ENCODE measurements at regions not wholly inside any gene's neighbourhood (a gene's known extent, or its start where the extent isn't known, plus 50 kb on each side); places are given as distances from the start of the nearest gene placed in this dataset.

- Histone ChIP-seq H3K27me3 (no peaks in the 10 kb centered on the region), H3K9ac (no peak overlapping the region), H4K20me1 (no peaks in the 10 kb centered on the region), H3K4me3 (no peak overlapping the region), H3K36me3 (no peaks in the 10 kb centered on the region), H3K27ac (no peak overlapping the region), H3K9me3 (replicated peaks in 1 of 11) (no peaks in the 10 kb centered on the region), H3K4me1 (peaks cover 0 to 25% (median 2%) of the 10 kb centered on the region in 10 experiments; a peak in 9 of 20 replicates), H3K4me2 (no peak overlapping the region)
- TF ChIP-seq Cebpa-rat (IDR thresholded peaks at IDR 0.05), result no peak
Measured at GRCh38 chr4:156251373-156252065, 297.9 kb upstream of the CTSO start.

- no peaks in the 10 kb centered on the region for H4K20me1 ChIP-seq
- no peak for TF ChIP-seq Cebpa-rat (IDR thresholded peaks at IDR 0.05)
- H3K36me3 ChIP-seq, result no peaks in the 10 kb centered on the region
- no peaks in the 10 kb centered on the region for H3K27me3 ChIP-seq
- no peak overlapping the region for H3K9ac ChIP-seq
- H3K27ac ChIP-seq, result peak overlapping the region in 2 of 11 experiments; percentile 56 to 63; a peak in 3 of 22 replicates
- peak overlapping the region in 3 of 11 experiments; percentile 13 to 34 (median 17); a peak in 2 of 22 replicates for H3K4me2 ChIP-seq
- no peak overlapping the region for H3K4me3 ChIP-seq
- no peaks in the 10 kb centered on the region for H3K9me3 ChIP-seq (replicated peaks in 1 of 11)
- peaks cover 0 to 25% (median 2%) of the 10 kb centered on the region in 10 experiments; a peak in 9 of 20 replicates for H3K4me1 ChIP-seq
Measured at GRCh38 chr4:156248917-156249316, 295.3 kb upstream of the CTSO start.

GRCh38 chr4:156247470-156247869, 293.8 kb upstream of the CTSO start:
- H3K9ac ChIP-seq, result peak overlapping the region in 1 of 11 experiments; percentile 13; a peak in 1 of 22 replicates
- no peak for TF ChIP-seq Cebpa-rat (IDR thresholded peaks at IDR 0.05)
- H3K4me3 ChIP-seq, result no peak overlapping the region
- H3K9me3 ChIP-seq (replicated peaks in 1 of 11), result no peaks in the 10 kb centered on the region
- peaks cover 0 to 25% (median 2%) of the 10 kb centered on the region in 10 experiments; a peak in 9 of 20 replicates for H3K4me1 ChIP-seq
- no peaks in the 10 kb centered on the region for H3K27me3 ChIP-seq
- H4K20me1 ChIP-seq, result no peaks in the 10 kb centered on the region
- H3K27ac ChIP-seq, result peak overlapping the region in 4 of 11 experiments; percentile 27 to 63 (median 54); a peak in 6 of 22 replicates
- peak overlapping the region in 5 of 11 experiments; percentile 20 to 64 (median 36); a peak in 5 of 22 replicates for H3K4me2 ChIP-seq
- no peaks in the 10 kb centered on the region for H3K36me3 ChIP-seq

GRCh38 chr4:156243015-156243414, 289.3 kb upstream of the CTSO start:
- H3K9me3 ChIP-seq (replicated peaks in 1 of 11), result no peaks in the 10 kb centered on the region
- no peaks in the 10 kb centered on the region for H3K27me3 ChIP-seq
- no peak overlapping the region for H3K27ac ChIP-seq
- H3K36me3 ChIP-seq, result no peaks in the 10 kb centered on the region
- H3K4me1 ChIP-seq, result peaks cover 0 to 14% (median 2%) of the 10 kb centered on the region in 10 experiments; a peak in 9 of 20 replicates
- H3K9ac ChIP-seq, result no peak overlapping the region
- no peak for TF ChIP-seq Cebpa-rat (IDR thresholded peaks at IDR 0.05)
- H3K4me3 ChIP-seq, result no peak overlapping the region
- H4K20me1 ChIP-seq, result no peaks in the 10 kb centered on the region
- no peak overlapping the region for H3K4me2 ChIP-seq

GRCh38 chr4:156242390-156242789, 288.7 kb upstream of the CTSO start:
- H3K4me3 ChIP-seq, result no peak overlapping the region
- H3K27ac ChIP-seq, result no peak overlapping the region
- no peak for TF ChIP-seq Cebpa-rat (IDR thresholded peaks at IDR 0.05)
- no peak overlapping the region for H3K4me2 ChIP-seq
- H4K20me1 ChIP-seq, result no peaks in the 10 kb centered on the region
- no peaks in the 10 kb centered on the region for H3K27me3 ChIP-seq
- H3K4me1 ChIP-seq, result peaks cover 0 to 8% (median 0%) of the 10 kb centered on the region in 10 experiments; a peak in 7 of 20 replicates
- no peak overlapping the region for H3K9ac ChIP-seq
- H3K36me3 ChIP-seq, result no peaks in the 10 kb centered on the region
- no peaks in the 10 kb centered on the region for H3K9me3 ChIP-seq (replicated peaks in 1 of 11)

GRCh38 chr4:156241896-156242295, 288.2 kb upstream of the CTSO start:
- H4K20me1 ChIP-seq, result no peaks in the 10 kb centered on the region
- H3K27me3 ChIP-seq, result no peaks in the 10 kb centered on the region
- H3K27ac ChIP-seq, result no peak overlapping the region
- no peak overlapping the region for H3K4me3 ChIP-seq
- no peak for TF ChIP-seq Cebpa-rat (IDR thresholded peaks at IDR 0.05)
- H3K36me3 ChIP-seq, result no peaks in the 10 kb centered on the region
- H3K9me3 ChIP-seq (replicated peaks in 1 of 11), result no peaks in the 10 kb centered on the region
- H3K4me2 ChIP-seq, result no peak overlapping the region
- H3K9ac ChIP-seq, result no peak overlapping the region
- H3K4me1 ChIP-seq, result peaks cover 0 to 3% (median 0%) of the 10 kb centered on the region in 10 experiments; a peak in 5 of 20 replicates

GRCh38 chr4:156238171-156238570, 284.5 kb upstream of the CTSO start:
- no peak for TF ChIP-seq Cebpa-rat (IDR thresholded peaks at IDR 0.05)

GRCh38 chr4:156237231-156237630, 283.6 kb upstream of the CTSO start:
- no peak for TF ChIP-seq Cebpa-rat (IDR thresholded peaks at IDR 0.05)

More at GRCh38 chr4:156238171-156238570, 284.5 kb upstream of the CTSO start:
- H4K20me1 ChIP-seq, result no peaks in the 10 kb centered on the region
- no peak overlapping the region for H3K4me3 ChIP-seq
- H3K27ac ChIP-seq, result no peak overlapping the region
- H3K4me2 ChIP-seq, result no peak overlapping the region
- no peak overlapping the region for H3K9ac ChIP-seq
- H3K4me1 ChIP-seq, result no peaks in the 10 kb centered on the region
- no peaks in the 10 kb centered on the region for H3K27me3 ChIP-seq
- H3K36me3 ChIP-seq, result no peaks in the 10 kb centered on the region
- H3K9me3 ChIP-seq (replicated peaks in 1 of 11), result no peaks in the 10 kb centered on the region

GRCh38 chr4:156230176-156230575, 276.5 kb upstream of the CTSO start:
- Histone ChIP-seq H3K4me1 (no peaks in the 10 kb centered on the region), H3K27me3 (no peaks in the 10 kb centered on the region), H3K9me3 (replicated peaks in 1 of 11) (no peaks in the 10 kb centered on the region), H3K27ac (no peak overlapping the region), H4K20me1 (no peaks in the 10 kb centered on the region), H3K4me3 (no peak overlapping the region), H3K4me2 (no peak overlapping the region), H3K36me3 (no peaks in the 10 kb centered on the region), H3K9ac (no peak overlapping the region)
- no peak for TF ChIP-seq Cebpa-rat (IDR thresholded peaks at IDR 0.05)

More at GRCh38 chr4:156237231-156237630, 283.6 kb upstream of the CTSO start:
- Histone ChIP-seq H3K9ac (no peak overlapping the region), H3K27me3 (no peaks in the 10 kb centered on the region), H3K4me3 (no peak overlapping the region), H3K4me2 (no peak overlapping the region), H3K9me3 (replicated peaks in 1 of 11) (no peaks in the 10 kb centered on the region), H3K4me1 (no peaks in the 10 kb centered on the region), H3K27ac (no peak overlapping the region), H4K20me1 (no peaks in the 10 kb centered on the region), H3K36me3 (no peaks in the 10 kb centered on the region)

- no peak for TF ChIP-seq Cebpa-rat (IDR thresholded peaks at IDR 0.05)
- H3K27me3 ChIP-seq, result no peaks in the 10 kb centered on the region
- no peaks in the 10 kb centered on the region for H3K9me3 ChIP-seq (replicated peaks in 1 of 11)
- H3K36me3 ChIP-seq, result no peaks in the 10 kb centered on the region
- H3K27ac ChIP-seq, result no peak overlapping the region
- H3K9ac ChIP-seq, result no peak overlapping the region
- no peaks in the 10 kb centered on the region for H4K20me1 ChIP-seq
- no peak overlapping the region for H3K4me3 ChIP-seq
- H3K4me2 ChIP-seq, result no peak overlapping the region
- no peaks in the 10 kb centered on the region for H3K4me1 ChIP-seq
Measured at GRCh38 chr4:156228676-156229075, 275.0 kb upstream of the CTSO start.
